ENCODE measurements at regions not wholly inside any gene's neighbourhood (a gene's known extent, or its start where the extent isn't known, plus 50 kb on each side); places are given as distances from the start of the nearest gene placed in this dataset.

DNA sequence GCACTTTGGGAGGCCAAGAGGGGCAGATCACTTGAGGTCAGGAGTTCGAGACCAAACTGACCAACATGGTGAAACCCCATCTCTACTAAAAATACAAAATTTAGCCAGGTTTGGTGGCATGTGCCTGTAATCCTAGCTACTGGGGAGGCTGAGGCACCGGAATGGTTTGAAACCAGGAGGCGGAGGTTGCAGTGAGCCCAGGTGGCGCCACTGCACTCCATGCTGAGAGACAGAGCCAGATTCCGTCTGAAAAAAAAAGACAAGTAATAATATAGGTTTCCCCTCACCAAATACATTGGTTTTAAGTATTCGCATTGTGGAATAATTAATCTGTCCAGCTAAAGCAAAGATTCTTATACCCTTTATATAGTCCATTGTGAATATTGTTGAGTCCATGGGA, 1544.6 kb downstream of the OLFM4 start:
- no peak overlapping the region for H3K27ac Mint-ChIP-seq
- H3K27me3 Mint-ChIP-seq (ENCODE audit: low read depth, poor library complexity): no peaks in the 10 kb centered on the region
- H3K4me3 Mint-ChIP-seq: no peak overlapping the region
- no peak for DNase-seq
- H3K36me3 Mint-ChIP-seq (ENCODE audit: low read depth): no peaks in the 10 kb centered on the region
- peaks cover 9% of the 10 kb centered on the region for H3K9me3 Mint-ChIP-seq
- TF ChIP-seq, protein P1, sequence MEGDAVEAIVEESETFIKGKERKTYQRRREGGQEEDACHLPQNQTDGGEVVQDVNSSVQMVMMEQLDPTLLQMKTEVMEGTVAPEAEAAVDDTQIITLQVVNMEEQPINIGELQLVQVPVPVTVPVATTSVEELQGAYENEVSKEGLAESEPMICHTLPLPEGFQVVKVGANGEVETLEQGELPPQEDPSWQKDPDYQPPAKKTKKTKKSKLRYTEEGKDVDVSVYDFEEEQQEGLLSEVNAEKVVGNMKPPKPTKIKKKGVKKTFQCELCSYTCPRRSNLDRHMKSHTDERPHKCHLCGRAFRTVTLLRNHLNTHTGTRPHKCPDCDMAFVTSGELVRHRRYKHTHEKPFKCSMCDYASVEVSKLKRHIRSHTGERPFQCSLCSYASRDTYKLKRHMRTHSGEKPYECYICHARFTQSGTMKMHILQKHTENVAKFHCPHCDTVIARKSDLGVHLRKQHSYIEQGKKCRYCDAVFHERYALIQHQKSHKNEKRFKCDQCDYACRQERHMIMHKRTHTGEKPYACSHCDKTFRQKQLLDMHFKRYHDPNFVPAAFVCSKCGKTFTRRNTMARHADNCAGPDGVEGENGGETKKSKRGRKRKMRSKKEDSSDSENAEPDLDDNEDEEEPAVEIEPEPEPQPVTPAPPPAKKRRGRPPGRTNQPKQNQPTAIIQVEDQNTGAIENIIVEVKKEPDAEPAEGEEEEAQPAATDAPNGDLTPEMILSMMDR (IDR thresholded peaks at IDR 0.05): no peak
- H3K4me1 Mint-ChIP-seq: no peaks in the 10 kb centered on the region

DNA sequence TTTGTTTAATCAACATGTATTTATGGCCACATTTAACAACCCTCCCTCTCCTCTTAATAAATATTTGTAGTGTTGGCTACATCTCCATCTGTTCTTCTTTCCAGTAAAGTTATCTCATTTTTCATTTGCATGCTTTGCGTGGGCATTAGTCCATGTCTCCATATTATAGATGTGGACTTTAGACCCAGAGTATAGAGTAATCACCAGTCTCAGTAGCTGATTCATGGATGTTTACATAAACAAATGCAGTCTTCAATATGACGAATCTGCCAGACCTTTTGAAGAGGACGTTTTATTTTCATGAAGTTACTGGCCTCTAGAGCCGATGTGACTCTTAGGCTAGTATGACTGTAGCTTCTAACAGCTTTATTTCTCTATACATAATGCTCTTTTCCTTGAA, 1546.2 kb downstream of the OLFM4 start:
- H3K27me3 Mint-ChIP-seq (ENCODE audit: low read depth, poor library complexity): no peaks in the 10 kb centered on the region
- no peaks in the 10 kb centered on the region for H3K36me3 Mint-ChIP-seq (ENCODE audit: low read depth)
- DNase-seq: no peak
- H3K4me3 Mint-ChIP-seq: no peak overlapping the region
- no peaks in the 10 kb centered on the region for H3K4me1 Mint-ChIP-seq
- TF ChIP-seq, protein P1 (IDR thresholded peaks at IDR 0.05): no peak
- H3K9me3 Mint-ChIP-seq: peaks cover 9% of the 10 kb centered on the region
- H3K27ac Mint-ChIP-seq: no peak overlapping the region

DNA sequence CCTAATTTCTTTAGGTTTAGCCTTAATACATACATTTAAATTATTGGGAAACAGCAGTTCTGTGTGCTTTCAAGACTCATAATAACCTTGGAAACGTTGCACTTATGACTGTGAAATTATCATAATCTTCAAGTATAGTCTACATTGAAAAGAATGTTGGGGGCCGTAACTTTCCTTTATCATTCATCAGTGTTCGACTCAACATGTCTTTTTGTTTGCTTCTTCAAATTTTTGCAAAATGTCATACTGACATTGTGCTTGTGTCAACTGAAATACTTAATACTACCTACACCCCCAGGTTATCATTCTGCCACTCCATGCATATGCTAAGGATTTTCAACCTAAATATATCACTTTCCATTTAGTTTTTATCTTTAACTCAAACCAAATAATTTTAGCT, 1562.9 kb downstream of the OLFM4 start:
- Mint-ChIP-seq H3K9me3 (no peaks in the 10 kb centered on the region), H3K27ac (no peak overlapping the region)
- TF ChIP-seq, protein P1 (IDR thresholded peaks at IDR 0.05): no peak

DNA sequence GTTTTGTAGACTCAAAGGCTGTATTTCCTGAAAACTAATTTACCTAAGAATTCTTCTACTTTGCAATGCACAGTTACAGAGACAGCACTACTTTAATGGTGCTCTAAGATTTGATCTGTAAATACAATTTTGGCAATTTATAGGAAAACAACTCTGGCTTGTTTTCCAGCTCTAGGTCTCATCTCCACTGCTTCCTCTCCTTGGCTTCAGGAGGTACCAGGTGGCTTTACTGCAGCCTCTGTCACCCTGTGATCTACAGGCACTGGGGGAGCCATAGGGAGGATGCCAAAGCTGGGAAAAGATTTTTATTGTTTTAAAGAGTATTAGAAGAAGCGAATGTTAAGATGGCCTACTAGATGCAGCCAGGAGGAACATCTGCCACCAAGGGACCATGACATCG, 1563.6 kb downstream of the OLFM4 start:
- Mint-ChIP-seq H3K27ac (no peak overlapping the region), H3K4me3 (no peak overlapping the region), H3K4me1 (no peaks in the 10 kb centered on the region), H3K9me3 (no peaks in the 10 kb centered on the region), H3K36me3 (ENCODE audit: low read depth) (no peaks in the 10 kb centered on the region), H3K27me3 (ENCODE audit: low read depth, poor library complexity) (no peaks in the 10 kb centered on the region)
- no peak for DNase-seq
- TF ChIP-seq, protein P1 (IDR thresholded peaks at IDR 0.05): no peak

More for the DNA sequence above, 1562.9 kb downstream of the OLFM4 start:
- no peaks in the 10 kb centered on the region for H3K27me3 Mint-ChIP-seq (ENCODE audit: low read depth, poor library complexity)
- no peak overlapping the region for H3K4me3 Mint-ChIP-seq
- DNase-seq: no peak
- H3K36me3 Mint-ChIP-seq (ENCODE audit: low read depth): no peaks in the 10 kb centered on the region
- H3K4me1 Mint-ChIP-seq: peaks cover 6% of the 10 kb centered on the region

DNA sequence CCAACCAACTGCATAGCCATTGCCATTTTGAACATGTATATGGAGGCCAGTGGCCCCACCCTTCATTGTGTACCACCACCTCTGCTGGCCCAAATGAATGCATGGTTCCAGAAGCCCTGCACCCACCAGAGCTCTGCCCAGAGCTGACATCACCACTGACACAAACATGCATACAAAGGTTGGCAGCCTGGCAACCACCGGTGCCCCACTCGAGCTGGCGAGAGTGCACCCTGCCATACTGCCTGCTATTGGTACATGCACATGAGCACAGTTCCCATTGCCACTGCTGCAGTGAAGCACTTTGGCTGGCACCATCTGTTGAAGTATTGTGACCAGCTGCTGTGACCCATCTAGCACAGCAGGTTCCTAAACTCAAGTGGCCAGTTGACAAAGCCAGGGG, 1564.9 kb downstream of the OLFM4 start:
- no peak overlapping the region for H3K4me3 Mint-ChIP-seq
- no peaks in the 10 kb centered on the region for H3K27me3 Mint-ChIP-seq (ENCODE audit: low read depth, poor library complexity)
- TF ChIP-seq, protein P1 (IDR thresholded peaks at IDR 0.05): no peak
- no peak overlapping the region for H3K27ac Mint-ChIP-seq
- DNase-seq: no peak
- H3K9me3 Mint-ChIP-seq: no peaks in the 10 kb centered on the region
- H3K4me1 Mint-ChIP-seq: no peaks in the 10 kb centered on the region
- H3K36me3 Mint-ChIP-seq (ENCODE audit: low read depth): no peaks in the 10 kb centered on the region

DNA sequence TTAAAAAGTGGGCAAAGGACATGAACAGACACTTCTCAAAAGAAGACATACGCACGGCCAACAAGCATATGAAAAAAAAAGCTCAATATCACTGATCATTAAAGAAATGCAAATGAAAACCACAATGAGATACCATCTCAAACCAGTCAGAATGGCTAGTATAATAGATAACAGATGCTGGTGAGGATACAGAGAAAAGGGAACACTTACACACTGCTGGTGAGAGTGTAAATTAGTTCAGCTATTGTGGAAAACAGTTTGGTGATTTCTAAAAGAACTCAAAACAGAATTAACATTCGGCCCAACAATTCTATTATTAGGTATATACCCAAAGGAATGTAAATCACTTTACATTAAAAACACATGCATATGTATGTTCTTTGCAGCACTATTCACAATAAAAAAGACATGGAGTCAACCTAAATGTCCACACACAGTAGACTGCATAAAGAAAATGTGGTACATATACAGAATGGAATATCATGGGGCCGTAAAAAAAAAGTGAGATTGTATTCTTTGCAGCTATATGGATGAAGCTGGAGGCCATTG, 1569.0 kb downstream of the OLFM4 start:
- no peak overlapping the region for H3K4me3 Mint-ChIP-seq
- TF ChIP-seq, protein P1 (IDR thresholded peaks at IDR 0.05): no peak
- H3K9me3 Mint-ChIP-seq: peaks cover 16% of the 10 kb centered on the region
- H3K4me1 Mint-ChIP-seq: peaks cover 9% of the 10 kb centered on the region
- H3K36me3 Mint-ChIP-seq (ENCODE audit: low read depth): no peaks in the 10 kb centered on the region
- no peaks in the 10 kb centered on the region for H3K27me3 Mint-ChIP-seq (ENCODE audit: low read depth, poor library complexity)
- no peak for DNase-seq
- no peak overlapping the region for H3K27ac Mint-ChIP-seq
